ENCODE measurements at regions not wholly inside any gene's neighbourhood (a gene's known extent, or its start where the extent isn't known, plus 50 kb on each side); places are given as distances from the start of the nearest gene placed in this dataset.
A peak's percentile ranks its signal among the peaks of the same experiment; 100 is the strongest.

DNA sequence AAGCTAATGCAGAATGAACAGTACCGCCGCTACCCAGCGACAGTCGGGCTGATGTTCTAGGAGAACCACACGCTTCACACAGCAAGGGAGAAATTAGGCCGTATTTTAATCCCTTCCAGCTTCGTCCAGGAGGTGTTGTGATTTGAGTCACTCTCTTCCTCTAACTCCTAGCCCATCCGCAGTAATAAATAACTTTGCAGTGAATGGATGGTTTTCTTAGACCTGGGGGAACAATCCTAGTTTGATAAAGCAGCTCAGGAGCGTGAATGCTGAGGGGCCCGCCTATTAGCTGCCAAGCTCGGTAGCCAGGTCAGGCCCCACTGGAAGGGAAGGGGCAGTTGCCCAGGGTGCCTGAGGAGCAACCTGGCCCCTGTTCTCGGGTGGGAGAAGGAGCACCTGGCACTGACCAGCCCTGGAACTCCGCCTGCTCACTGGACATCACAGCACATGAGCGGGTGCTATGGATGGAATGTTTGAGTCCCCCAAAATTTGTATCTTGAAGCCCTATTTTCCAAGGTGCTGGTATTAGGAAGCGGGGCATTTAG, 146.0 kb upstream of the AFDN start (continued):
- TF ChIP-seq, protein P1, sequence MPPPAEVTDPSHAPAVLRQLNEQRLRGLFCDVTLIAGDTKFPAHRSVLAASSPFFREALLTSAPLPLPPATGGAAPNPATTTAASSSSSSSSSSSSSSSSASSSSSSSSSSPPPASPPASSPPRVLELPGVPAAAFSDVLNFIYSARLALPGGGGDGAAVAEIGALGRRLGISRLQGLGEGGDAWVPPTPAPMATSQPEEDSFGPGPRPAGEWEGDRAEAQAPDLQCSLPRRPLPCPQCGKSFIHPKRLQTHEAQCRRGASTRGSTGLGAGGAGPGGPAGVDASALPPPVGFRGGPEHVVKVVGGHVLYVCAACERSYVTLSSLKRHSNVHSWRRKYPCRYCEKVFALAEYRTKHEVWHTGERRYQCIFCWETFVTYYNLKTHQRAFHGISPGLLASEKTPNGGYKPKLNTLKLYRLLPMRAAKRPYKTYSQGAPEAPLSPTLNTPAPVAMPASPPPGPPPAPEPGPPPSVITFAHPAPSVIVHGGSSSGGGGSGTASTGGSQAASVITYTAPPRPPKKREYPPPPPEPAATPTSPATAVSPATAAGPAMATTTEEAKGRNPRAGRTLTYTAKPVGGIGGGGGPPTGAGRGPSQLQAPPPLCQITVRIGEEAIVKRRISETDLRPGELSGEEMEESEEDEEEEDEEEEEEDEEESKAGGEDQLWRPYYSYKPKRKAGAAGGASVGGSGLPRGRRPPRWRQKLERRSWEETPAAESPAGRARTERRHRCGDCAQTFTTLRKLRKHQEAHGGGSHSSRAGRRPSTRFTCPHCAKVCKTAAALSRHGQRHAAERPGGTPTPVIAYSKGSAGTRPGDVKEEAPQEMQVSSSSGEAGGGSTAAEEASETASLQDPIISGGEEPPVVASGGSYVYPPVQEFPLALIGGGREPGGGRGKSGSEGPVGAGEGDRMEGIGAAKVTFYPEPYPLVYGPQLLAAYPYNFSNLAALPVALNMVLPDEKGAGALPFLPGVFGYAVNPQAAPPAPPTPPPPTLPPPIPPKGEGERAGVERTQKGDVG (CRISPR knock-in tag; IDR thresholded peaks at IDR 0.05; ENCODE audit: borderline replicate concordance), result peak; percentile 35; the same call in 1 of the 2 replicates
- TF ChIP-seq, protein P2, sequence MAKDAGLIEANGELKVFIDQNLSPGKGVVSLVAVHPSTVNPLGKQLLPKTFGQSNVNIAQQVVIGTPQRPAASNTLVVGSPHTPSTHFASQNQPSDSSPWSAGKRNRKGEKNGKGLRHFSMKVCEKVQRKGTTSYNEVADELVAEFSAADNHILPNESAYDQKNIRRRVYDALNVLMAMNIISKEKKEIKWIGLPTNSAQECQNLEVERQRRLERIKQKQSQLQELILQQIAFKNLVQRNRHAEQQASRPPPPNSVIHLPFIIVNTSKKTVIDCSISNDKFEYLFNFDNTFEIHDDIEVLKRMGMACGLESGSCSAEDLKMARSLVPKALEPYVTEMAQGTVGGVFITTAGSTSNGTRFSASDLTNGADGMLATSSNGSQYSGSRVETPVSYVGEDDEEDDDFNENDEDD (CRISPR knock-in tag; IDR thresholded peaks at IDR 0.05; ENCODE audit: borderline replicate concordance), result peak; percentile 16; the same call in 1 of the 2 replicates
- TF ChIP-seq, protein P3, sequence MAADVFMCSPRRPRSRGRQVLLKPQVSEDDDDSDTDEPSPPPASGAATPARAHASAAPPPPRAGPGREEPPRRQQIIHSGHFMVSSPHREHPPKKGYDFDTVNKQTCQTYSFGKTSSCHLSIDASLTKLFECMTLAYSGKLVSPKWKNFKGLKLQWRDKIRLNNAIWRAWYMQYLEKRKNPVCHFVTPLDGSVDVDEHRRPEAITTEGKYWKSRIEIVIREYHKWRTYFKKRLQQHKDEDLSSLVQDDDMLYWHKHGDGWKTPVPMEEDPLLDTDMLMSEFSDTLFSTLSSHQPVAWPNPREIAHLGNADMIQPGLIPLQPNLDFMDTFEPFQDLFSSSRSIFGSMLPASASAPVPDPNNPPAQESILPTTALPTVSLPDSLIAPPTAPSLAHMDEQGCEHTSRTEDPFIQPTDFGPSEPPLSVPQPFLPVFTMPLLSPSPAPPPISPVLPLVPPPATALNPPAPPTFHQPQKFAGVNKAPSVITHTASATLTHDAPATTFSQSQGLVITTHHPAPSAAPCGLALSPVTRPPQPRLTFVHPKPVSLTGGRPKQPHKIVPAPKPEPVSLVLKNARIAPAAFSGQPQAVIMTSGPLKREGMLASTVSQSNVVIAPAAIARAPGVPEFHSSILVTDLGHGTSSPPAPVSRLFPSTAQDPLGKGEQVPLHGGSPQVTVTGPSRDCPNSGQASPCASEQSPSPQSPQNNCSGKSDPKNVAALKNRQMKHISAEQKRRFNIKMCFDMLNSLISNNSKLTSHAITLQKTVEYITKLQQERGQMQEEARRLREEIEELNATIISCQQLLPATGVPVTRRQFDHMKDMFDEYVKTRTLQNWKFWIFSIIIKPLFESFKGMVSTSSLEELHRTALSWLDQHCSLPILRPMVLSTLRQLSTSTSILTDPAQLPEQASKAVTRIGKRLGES (CRISPR knock-in tag; IDR thresholded peaks at IDR 0.05; ENCODE audit: borderline replicate concordance), result no peak
- TF ChIP-seq MBNL3 (CRISPR knock-in tag; conservative IDR thresholded peaks at IDR 0.05) (no peak), ZNF605 (CRISPR knock-in tag; IDR thresholded peaks at IDR 0.05) (0 out of 2 replicates have a peak, but pooled peaks have one; percentile 22), KAT7 (CRISPR knock-in tag; IDR thresholded peaks at IDR 0.05; ENCODE audit: borderline replicate concordance) (no peak), SIN3A (IDR thresholded peaks at IDR 0.05; ENCODE audit: borderline replicate concordance, low read depth, low read length) (no peak), ZNF816 (CRISPR knock-in tag; IDR thresholded peaks at IDR 0.05; ENCODE audit: borderline replicate concordance) (no peak), HMG20A (CRISPR knock-in tag; IDR thresholded peaks at IDR 0.05; ENCODE audit: borderline replicate concordance) (no peak), ZBTB8A (CRISPR knock-in tag; IDR thresholded peaks at IDR 0.05; ENCODE audit: borderline replicate concordance, low read depth) (no peak), MAF1 (CRISPR knock-in tag; IDR thresholded peaks at IDR 0.05; ENCODE audit: borderline replicate concordance) (no peak)
- TF ChIP-seq, protein P4, sequence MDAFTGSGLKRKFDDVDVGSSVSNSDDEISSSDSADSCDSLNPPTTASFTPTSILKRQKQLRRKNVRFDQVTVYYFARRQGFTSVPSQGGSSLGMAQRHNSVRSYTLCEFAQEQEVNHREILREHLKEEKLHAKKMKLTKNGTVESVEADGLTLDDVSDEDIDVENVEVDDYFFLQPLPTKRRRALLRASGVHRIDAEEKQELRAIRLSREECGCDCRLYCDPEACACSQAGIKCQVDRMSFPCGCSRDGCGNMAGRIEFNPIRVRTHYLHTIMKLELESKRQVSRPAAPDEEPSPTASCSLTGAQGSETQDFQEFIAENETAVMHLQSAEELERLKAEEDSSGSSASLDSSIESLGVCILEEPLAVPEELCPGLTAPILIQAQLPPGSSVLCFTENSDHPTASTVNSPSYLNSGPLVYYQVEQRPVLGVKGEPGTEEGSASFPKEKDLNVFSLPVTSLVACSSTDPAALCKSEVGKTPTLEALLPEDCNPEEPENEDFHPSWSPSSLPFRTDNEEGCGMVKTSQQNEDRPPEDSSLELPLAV (CRISPR knock-in tag; conservative IDR thresholded peaks at IDR 0.05; ENCODE audit: low read depth), result 0 out of 2 replicates have a peak, but pooled peaks have one; percentile 26
- TF ChIP-seq, protein P5, sequence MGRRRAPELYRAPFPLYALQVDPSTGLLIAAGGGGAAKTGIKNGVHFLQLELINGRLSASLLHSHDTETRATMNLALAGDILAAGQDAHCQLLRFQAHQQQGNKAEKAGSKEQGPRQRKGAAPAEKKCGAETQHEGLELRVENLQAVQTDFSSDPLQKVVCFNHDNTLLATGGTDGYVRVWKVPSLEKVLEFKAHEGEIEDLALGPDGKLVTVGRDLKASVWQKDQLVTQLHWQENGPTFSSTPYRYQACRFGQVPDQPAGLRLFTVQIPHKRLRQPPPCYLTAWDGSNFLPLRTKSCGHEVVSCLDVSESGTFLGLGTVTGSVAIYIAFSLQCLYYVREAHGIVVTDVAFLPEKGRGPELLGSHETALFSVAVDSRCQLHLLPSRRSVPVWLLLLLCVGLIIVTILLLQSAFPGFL (CRISPR knock-in tag; IDR thresholded peaks at IDR 0.05), result no peak
- TF ChIP-seq, protein P6, sequence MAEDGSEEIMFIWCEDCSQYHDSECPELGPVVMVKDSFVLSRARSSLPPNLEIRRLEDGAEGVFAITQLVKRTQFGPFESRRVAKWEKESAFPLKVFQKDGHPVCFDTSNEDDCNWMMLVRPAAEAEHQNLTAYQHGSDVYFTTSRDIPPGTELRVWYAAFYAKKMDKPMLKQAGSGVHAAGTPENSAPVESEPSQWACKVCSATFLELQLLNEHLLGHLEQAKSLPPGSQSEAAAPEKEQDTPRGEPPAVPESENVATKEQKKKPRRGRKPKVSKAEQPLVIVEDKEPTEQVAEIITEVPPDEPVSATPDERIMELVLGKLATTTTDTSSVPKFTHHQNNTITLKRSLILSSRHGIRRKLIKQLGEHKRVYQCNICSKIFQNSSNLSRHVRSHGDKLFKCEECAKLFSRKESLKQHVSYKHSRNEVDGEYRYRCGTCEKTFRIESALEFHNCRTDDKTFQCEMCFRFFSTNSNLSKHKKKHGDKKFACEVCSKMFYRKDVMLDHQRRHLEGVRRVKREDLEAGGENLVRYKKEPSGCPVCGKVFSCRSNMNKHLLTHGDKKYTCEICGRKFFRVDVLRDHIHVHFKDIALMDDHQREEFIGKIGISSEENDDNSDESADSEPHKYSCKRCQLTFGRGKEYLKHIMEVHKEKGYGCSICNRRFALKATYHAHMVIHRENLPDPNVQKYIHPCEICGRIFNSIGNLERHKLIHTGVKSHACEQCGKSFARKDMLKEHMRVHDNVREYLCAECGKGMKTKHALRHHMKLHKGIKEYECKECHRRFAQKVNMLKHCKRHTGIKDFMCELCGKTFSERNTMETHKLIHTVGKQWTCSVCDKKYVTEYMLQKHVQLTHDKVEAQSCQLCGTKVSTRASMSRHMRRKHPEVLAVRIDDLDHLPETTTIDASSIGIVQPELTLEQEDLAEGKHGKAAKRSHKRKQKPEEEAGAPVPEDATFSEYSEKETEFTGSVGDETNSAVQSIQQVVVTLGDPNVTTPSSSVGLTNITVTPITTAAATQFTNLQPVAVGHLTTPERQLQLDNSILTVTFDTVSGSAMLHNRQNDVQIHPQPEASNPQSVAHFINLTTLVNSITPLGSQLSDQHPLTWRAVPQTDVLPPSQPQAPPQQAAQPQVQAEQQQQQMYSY (CRISPR knock-in tag; IDR thresholded peaks at IDR 0.05), result no peak
